ENCODE measurements at regions not wholly inside any gene's neighbourhood (a gene's known extent, or its start where the extent isn't known, plus 50 kb on each side); places are given as distances from the start of the nearest gene placed in this dataset.

DNA sequence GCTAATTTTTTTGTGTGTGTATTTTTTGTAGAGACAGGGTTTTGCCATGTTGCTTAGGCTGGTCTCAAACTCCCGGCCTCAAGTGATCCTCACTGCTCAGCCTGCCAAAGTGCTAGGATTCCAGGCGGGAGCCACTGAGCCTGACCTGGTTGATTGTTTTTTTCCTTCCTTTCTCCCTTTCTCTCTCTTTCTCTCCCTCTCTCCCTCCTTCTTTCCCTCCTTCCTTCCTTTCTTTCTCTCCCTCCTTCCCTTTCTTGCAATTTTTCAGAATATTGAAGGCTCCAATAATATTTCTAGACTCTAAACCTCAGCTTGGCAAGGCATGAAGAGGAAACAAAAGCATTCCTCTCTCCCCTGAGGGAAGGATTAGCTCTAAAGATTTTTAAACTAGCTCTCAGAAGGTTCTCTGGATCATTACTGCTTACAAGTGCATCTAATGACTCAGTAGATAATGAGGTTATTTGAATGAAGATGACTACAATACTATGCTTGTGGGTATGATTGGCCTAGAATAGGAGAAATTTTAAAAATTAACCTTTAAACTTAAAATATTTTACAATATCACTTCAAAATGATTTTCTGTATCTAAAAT is 68.5 kb upstream of the GADD45A start:
- H3K9me3 ChIP-seq, result no peaks in the 10 kb centered on the region
- TF ChIP-seq, protein P1, sequence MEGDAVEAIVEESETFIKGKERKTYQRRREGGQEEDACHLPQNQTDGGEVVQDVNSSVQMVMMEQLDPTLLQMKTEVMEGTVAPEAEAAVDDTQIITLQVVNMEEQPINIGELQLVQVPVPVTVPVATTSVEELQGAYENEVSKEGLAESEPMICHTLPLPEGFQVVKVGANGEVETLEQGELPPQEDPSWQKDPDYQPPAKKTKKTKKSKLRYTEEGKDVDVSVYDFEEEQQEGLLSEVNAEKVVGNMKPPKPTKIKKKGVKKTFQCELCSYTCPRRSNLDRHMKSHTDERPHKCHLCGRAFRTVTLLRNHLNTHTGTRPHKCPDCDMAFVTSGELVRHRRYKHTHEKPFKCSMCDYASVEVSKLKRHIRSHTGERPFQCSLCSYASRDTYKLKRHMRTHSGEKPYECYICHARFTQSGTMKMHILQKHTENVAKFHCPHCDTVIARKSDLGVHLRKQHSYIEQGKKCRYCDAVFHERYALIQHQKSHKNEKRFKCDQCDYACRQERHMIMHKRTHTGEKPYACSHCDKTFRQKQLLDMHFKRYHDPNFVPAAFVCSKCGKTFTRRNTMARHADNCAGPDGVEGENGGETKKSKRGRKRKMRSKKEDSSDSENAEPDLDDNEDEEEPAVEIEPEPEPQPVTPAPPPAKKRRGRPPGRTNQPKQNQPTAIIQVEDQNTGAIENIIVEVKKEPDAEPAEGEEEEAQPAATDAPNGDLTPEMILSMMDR (IDR thresholded peaks at IDR 0.05), result no peak

DNA sequence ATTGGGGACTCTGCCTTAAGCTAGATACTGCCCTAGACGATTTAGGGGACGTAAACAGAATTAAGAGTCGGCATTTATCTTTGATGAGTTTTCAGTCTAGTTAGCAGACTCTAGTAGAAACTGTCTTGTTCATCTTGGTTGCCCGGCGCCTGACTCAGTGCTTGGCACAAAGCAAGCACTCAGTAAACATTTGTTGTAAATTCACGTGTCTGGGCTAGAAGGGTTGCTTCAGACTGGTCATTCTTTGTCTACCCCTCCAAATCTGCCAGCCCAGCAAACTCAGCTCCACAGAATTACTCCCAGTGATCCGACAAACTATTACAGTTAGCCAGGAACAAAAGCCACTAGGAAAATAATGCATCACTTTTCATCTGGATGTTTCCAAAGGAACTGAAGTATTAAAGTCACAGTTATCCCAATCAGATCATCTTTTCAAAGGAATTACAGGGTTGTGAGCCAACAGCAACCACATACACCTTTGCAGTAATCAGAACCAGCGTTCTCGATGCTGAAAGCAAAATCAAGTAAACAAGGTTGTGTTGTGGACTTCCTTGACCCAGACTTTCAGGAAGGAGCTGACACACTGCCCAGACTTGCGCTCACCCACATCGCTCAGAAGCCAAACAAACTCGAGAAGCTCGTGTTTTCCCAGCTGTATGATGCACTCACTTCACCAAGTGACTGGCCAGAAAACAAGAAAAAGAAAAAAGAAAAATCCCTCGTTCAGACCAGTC is 66.5 kb upstream of the GADD45A start:
- Histone ChIP-seq H3K36me3 (no peaks in the 10 kb centered on the region), H3K9me3 (no peaks in the 10 kb centered on the region), H3K27me3 (no peaks in the 10 kb centered on the region), H3K27ac (peak overlapping the region; percentile 80 to 82), H3K4me3 (peak overlapping the region; percentile 10 to 45), H3K4me1 (peaks cover 2 to 14% of the 10 kb centered on the region in 2 donors)
- intact Hi-C loops (cut with DNase I), result loop anchor here (2.0 to 5.0 kb wide), 4 partner anchors 28 to 134 kb away; partner anchors contain the start of gene GADD45A
- DNase-seq (ENCODE audit: low spot score in 2 of 2), result peak; percentile 44 to 90
- TF ChIP-seq, protein P1 (IDR thresholded peaks at IDR 0.05), result no peak

More for the DNA sequence above, 68.5 kb upstream of the GADD45A start:
- DNase-seq (ENCODE audit: low spot score in 2 of 2), result no peak
- Histone ChIP-seq H3K36me3 (no peaks in the 10 kb centered on the region), H3K4me1 (peaks cover 2 to 23% of the 10 kb centered on the region in 2 donors), H3K4me3 (no peak overlapping the region), H3K27ac (peak overlapping the region in 1 of 2 donors; percentile 61), H3K27me3 (no peaks in the 10 kb centered on the region)
- intact Hi-C loops (cut with DNase I), result loop anchor here (5.0 kb wide), 2 partner anchors 44 to 136 kb away; no protein-coding TSS in a partner anchor

DNA sequence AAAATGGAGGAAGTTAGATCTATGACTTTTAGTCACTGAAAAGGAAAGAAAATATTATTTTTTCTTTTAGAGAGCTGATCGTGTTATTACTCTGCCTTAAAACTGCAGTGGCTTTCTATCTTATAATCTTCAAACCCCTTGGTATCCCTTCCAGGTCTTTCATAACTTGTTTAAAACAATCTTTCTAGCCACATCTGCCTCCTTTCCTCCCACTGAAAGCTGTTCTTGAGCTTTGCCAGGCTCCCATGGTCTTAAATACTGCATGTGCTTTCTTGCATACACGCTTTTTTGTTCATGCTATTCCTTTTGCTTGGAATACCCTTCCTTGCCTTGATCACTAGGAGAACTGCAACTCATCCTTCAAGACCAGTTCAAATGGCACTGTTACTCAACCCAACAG is 65.9 kb upstream of the GADD45A start:
- H3K36me3 ChIP-seq, result no peaks in the 10 kb centered on the region
- peak overlapping the region; percentile 80 to 82 for H3K27ac ChIP-seq
- H3K27me3 ChIP-seq, result no peaks in the 10 kb centered on the region
- DNase-seq (ENCODE audit: low spot score in 2 of 2), result no peak
- TF ChIP-seq, protein P1 (IDR thresholded peaks at IDR 0.05), result no peak
- intact Hi-C loops (cut with DNase I), result loop anchor here (2.0 to 5.0 kb wide), 4 partner anchors 28 to 133 kb away; partner anchors contain the start of gene GADD45A
- no peaks in the 10 kb centered on the region for H3K9me3 ChIP-seq
- H3K4me3 ChIP-seq, result peak overlapping the region; percentile 10 to 45
- H3K4me1 ChIP-seq, result peaks cover 2 to 13% of the 10 kb centered on the region in 2 donors

DNA sequence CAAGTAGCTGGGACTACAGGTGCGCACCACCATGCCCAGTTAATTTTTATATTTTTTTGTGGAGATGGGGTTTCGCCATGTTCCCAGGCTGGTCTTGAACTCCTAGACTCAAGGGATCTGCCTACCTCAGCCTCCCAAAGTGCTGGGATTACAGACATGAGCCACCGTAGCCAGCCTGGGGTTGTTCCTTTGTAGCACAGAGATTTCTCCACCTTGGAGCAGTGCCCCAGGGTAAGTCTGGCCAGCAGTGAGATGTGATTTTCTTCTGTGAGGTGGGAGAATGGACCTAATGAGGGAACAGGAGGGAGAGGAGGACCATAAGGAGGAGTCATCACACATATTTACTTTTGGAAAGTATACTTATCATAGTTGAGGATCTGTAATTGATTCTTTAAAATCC is 61.1 kb upstream of the GADD45A start:
- Histone ChIP-seq H3K27ac (no peak overlapping the region), H3K9me3 (no peaks in the 10 kb centered on the region), H3K4me1 (peaks cover 0 to 7% of the 10 kb centered on the region in 2 donors), H3K27me3 (no peaks in the 10 kb centered on the region), H3K36me3 (no peaks in the 10 kb centered on the region), H3K4me3 (no peak overlapping the region)
- TF ChIP-seq, protein P1 (IDR thresholded peaks at IDR 0.05), result no peak
- intact Hi-C loops (cut with DNase I), result no loop called here
- peak in 1 of 2 donors; percentile 54 for DNase-seq (ENCODE audit: low spot score in 2 of 2)

DNA sequence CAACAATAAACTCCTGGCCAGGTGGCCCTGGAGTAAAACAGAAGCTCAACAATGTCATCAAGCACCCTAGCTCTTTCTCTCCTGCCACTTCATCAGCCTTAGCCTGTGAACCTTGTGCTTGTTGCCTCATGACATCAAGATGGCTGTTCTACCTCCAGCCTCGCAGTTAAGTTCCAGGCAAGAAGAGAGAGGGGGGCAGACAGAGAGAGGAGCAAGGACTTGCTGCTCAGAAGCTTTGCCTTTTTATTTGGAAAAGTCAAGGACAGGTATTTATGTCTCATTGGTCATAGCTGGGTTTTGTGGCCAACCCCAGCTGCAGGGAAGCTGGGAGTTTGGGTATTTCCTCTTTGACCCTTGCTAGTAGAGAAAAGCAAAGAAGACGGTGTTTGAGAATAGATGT is 60.3 kb upstream of the GADD45A start:
- no peaks in the 10 kb centered on the region for H3K27me3 ChIP-seq
- H3K9me3 ChIP-seq, result no peaks in the 10 kb centered on the region

More for the DNA sequence above, 60.3 kb upstream of the GADD45A start:
- Histone ChIP-seq H3K4me3 (no peak overlapping the region), H3K4me1 (peaks cover 0 to 6% of the 10 kb centered on the region in 2 donors), H3K27ac (no peak overlapping the region), H3K36me3 (no peaks in the 10 kb centered on the region)
- intact Hi-C loops (cut with DNase I), result loop anchor here (5.0 kb wide), 1 partner anchor 87 kb away; no protein-coding TSS in a partner anchor
- TF ChIP-seq, protein P1 (IDR thresholded peaks at IDR 0.05), result no peak
- DNase-seq (ENCODE audit: low spot score in 2 of 2), result peak in 1 of 2 donors; percentile 25
